ENCODE measurements at regions not wholly inside any gene's neighbourhood (a gene's known extent, or its start where the extent isn't known, plus 50 kb on each side); places are given as distances from the start of the nearest gene placed in this dataset.

- no peak overlapping the region for H3T11ph ChIP-seq (ENCODE audit: low read length)
- TF ChIP-seq CTCF (conservative IDR thresholded peaks at IDR 0.05), result no peak
- H2AK5ac ChIP-seq (ENCODE audit: insufficient read length, low read length), result no peak overlapping the region
- H2BK20ac ChIP-seq (ENCODE audit: low read depth, low read length, poor library complexity, severe bottlenecking), result no peak overlapping the region
- no peak overlapping the region for H2BK5ac ChIP-seq (ENCODE audit: insufficient read length, low read length)
- Mint-ChIP-seq H3K4me3 (no peak overlapping the region), H3K27ac (no peak overlapping the region), H3K36me3 (ENCODE audit: insufficient read depth in 1 of 3, low read depth in 3 of 3) (no peaks in the 10 kb centered on the region), H3K27me3 (ENCODE audit: low read depth) (peaks cover 41% of the 10 kb centered on the region), H3K4me1 (no peaks in the 10 kb centered on the region), H3K9me3 (no peaks in the 10 kb centered on the region)
- H2BK12ac ChIP-seq (ENCODE audit: insufficient read length, low read depth, low read length), result no peak overlapping the region
- no peaks in the 10 kb centered on the region for H3K9me3 ChIP-seq (ENCODE audit: control insufficient read depth, low read depth, low read length)
- H4K20me1 ChIP-seq (ENCODE audit: control insufficient read depth, insufficient read depth, insufficient read length), result no peaks in the 10 kb centered on the region
- H3K14ac ChIP-seq (ENCODE audit: insufficient read depth, low read length), result no peak overlapping the region
- H3K23ac ChIP-seq (ENCODE audit: insufficient read length, low read depth, low read length), result no peak overlapping the region
- no peak overlapping the region for H4K8ac ChIP-seq (replicated peaks; ENCODE audit: insufficient read length, low read depth, low read length)
- no CpG with 5 or more reads among the region's 10 CpGs for whole genome bisulfite sequencing (ENCODE audit: extremely low coverage, insufficient read length, low lambda C conversion rate)
- H3K18ac ChIP-seq (ENCODE audit: insufficient read length, low read depth, low read length), result no peak overlapping the region
- no peak for DNase-seq
- no peak overlapping the region for H2BK120ac ChIP-seq (ENCODE audit: low read depth, low read length, poor library complexity, severe bottlenecking)
- no peaks in the 10 kb centered on the region for H3K79me1 ChIP-seq (ENCODE audit: insufficient read depth, low read depth, low read length, poor library complexity, severe bottlenecking)
- H3K4me1 ChIP-seq (ENCODE audit: insufficient read depth, low read length), result no peaks in the 10 kb centered on the region
- no peaks in the 10 kb centered on the region for H3K27me3 ChIP-seq (ENCODE audit: insufficient read depth, low read length)
- H3K79me2 ChIP-seq (ENCODE audit: insufficient read depth, low read length), result no peaks in the 10 kb centered on the region
- H3K9ac ChIP-seq (ENCODE audit: extremely low read depth, insufficient read length, low read length), result no peak overlapping the region
- H3K4me2 ChIP-seq (ENCODE audit: insufficient read depth, insufficient read length, low read length), result no peak overlapping the region
- H2AFZ ChIP-seq (ENCODE audit: low read length), result no peak overlapping the region
- H4K91ac ChIP-seq (ENCODE audit: insufficient read length, low read depth, low read length), result no peak overlapping the region
- H3K27ac ChIP-seq (ENCODE audit: insufficient read length, low read depth, low read length), result no peak overlapping the region
- H4K5ac ChIP-seq (ENCODE audit: insufficient read length, low read depth, low read length), result no peak overlapping the region
- no peak overlapping the region for H3K4ac ChIP-seq (ENCODE audit: low read depth, low read length)
- no peak overlapping the region for H2BK15ac ChIP-seq (ENCODE audit: low read depth, low read length)
- H3K56ac ChIP-seq (ENCODE audit: insufficient read length, low read depth, low read length), result no peak overlapping the region
- no peaks in the 10 kb centered on the region for H3K23me2 ChIP-seq (ENCODE audit: insufficient read length, low read depth, low read length, poor library complexity, severe bottlenecking)
Observed at GRCh38 chr11:45541693-45542434, 123.6 kb downstream of the CHST1 start.

All from H9 (cell line).